HG02852 (cell line): ENCODE measurements at regions not wholly inside any gene's neighbourhood (a gene's known extent, or its start where the extent isn't known, plus 50 kb on each side); places are given as distances from the start of the nearest gene placed in this dataset.

ENCODE experiments used
- ATAC-seq: cut with Tn5 transposase; IDR thresholded peaks from one replicate; pipeline ENCODE4 v1.9.1; 2021; ENCODE audit warnings: mild to moderate bottlenecking, moderate library complexity; ENCODE audit not compliant: unreplicated experiment

DNA sequence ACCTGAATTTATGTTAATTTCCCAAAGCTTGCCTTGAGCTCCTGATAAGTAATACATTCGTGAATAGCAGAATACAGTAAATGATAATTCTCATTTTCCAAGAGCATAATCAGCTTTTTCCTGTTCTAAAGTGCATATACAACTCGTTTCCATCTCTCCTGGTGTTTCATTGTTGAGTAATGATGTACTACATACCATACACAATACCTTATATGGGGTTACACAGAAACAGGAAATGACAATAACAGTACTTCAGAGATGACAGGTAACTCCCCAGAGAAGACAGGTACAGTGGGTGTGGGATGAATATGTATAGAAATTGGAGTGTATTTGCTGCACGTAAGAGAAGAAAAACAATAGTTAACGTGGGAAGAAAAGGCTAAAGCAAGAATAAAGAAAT is 287.1 kb downstream of the TENT4A start:
- no peak for ATAC-seq

DNA sequence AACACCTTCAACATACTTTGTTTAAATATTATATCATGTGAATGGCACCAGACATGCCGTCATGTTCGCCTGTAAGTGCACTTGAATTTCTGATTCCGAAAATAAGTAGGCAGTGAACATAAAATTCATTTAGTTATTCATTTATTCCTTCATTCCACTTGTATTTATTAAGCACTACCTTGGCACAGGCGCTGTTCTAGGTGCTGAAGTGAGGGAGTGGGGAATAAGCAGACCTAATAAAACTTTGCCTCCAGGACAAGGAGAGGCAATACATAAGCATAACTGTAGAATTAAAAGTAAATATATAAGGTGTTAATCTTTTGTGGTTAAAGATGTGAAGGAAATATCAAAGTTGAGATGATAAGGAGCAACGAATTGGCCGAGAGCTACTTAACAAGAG is 297.4 kb downstream of the TENT4A start:
- ATAC-seq: no peak

DNA sequence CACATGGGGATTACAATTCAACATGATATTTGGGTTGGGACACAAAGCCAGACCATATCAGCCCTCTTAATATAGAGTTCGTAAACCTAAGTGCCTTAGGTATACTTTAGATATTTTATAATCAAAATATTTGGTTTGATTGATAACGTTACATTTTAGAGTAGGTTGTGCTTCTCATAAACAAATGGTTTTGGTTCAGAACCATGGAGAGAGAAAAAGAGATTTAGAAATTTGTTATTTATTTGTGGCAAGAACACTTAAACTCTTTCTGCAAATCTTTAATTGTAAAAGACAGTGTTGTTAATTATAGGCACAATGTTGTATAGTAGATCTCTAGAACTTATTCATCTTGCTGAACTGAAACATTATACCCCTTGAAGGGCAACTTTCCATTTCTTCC is 298.8 kb downstream of the TENT4A start:
- ATAC-seq: no peak

DNA sequence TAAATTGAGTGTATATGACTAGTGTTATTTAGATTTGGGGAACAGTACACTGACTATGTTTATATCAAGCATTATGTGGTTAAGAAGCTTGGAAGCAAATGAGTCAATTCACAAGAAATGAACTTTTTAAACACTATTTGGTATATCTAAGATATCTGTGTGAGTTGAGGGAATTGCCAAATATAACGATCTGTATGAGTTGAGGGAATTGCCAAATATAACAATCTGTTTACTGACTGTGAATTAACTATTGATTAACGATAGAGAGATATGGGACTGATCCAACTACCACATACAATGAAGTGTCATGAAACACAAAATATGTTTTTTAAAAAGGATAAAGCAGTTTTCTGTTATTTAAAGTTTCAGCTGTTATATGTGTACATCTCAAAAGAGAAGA is 301.4 kb downstream of the TENT4A start:
- no peak for ATAC-seq

DNA sequence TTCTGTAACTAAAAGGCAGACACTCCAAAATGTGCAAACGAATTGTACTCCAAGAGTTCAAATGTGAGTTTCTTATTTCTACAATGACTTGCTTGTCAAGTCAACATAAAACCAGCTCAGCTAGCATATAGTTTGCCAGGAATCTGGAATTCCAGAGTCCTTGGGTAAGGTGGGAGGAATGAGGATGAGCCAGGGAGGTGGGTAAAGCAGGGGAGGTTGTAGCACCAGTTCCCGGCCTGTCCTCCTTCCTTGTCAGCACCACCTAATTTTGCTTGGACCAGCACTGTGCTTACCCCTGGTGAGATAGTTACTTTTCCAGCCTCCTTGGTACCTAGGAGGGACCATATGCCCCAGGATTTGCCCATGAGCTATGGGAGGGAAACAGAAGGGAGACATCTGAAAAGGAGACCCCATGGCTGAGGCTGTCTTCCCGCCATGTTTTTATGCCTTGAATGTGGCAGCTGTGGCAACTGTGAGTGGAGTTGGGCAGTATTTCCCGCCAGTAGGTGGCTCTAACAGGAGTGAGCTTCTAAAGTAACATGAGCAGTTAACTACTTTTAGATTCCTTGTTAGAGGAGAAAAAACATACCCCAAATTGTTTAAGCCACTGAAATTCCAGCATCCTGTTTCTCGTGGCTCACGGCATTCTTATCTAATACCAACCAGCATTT is 302.5 kb downstream of the TENT4A start:
- no peak for ATAC-seq

DNA sequence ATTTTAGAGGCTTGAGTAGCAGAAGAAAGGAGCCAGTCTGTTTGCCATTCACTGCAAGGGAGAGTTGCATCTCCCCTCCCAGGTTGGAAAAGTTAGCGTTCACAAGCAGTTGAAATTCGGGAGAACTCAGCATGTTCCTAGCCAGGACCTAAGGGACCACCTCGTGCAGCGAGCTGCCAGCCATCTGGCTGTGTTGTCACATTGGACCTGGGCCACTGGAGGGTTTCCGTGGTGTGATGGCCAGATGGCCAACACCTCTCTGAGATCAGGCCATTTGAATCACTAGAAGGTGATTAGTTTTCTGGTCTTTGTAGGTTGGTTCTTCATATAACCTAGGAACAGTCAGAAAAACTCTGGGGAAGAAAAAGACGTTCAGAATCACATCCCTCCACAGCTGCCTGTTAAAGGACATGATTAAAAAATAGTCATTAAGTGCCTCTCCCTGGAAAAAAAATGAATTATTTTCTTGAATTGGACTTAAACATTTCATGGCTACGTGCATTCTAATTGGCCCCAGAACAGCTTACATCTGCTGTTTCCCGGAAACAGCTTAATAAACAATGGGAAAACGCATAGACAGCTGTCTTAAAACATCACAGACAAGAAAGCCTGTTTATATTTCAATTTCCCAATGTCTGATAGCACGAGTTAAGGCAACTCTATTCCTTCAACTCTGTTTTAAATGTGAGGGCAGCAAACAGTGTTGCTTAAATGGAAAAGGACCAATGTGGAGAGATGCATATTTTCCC is 303.9 kb downstream of the TENT4A start:
- no peak for ATAC-seq

DNA sequence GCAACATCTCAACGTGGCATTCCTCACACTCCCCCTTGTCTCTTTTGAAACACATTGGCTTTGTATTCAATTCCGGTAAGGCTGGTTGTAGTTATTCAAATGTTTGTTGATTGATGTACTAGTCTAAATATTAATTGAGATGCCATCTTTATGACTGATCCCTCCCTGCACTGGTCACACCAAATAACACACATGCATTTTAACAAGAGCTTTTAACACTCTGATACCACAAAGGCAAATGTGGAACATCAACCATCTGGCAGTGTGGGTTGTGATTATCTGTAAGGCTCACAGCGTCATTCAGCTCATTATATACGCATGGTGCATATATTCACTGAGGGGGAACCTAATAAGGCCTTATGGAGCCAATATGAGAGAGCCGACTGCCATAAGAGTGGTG is 305.0 kb downstream of the TENT4A start:
- no peak for ATAC-seq

DNA sequence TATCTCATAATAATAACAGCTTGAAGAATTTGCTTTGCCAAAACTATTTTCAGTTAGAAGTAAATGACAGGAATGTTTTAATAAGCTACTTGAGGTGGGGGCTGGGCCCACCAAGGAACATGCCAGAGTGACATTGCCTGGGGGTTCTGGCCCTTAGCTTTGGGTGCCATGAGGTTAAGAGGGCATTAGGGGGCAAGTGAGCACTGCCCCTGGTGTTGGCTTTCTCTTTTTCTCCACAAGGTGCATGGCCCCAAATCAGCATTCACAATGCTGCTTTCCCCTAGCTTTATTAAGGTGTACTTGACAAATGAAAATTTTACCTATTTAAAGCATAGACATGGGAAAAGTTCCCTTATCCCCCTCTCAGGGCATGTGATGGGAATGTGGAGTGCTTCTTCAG is 305.4 kb downstream of the TENT4A start:
- ATAC-seq: no peak

DNA sequence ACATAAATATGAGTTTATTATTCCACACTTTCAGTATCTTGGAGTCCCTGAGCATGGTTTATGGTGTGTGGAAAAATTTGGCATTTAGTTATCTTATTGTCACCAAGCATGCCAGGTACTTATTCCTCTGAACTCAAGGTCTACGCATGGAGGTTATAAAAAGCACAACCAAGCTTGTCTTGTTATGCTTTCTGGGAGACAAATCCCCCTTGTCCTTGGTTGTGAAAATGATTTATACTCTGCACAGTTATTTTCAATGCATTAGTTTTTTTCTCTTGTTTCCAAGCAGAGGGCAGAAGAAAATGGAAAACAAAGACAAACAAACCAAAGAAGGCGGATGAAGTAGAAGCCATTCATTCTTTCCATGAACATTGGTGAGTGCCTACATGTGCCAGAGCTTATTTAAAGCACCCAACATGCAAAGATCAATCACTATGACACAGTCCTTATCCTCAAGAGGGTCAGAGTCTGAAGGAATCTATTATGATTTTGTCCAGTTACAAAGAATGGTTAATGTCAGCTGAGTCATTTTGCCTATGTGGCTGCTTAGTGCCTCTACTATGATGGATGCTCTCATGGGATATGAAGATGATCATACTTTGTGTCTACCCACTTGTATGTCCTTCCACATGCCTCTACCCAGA is 323.1 kb downstream of the TENT4A start:
- ATAC-seq: no peak

DNA sequence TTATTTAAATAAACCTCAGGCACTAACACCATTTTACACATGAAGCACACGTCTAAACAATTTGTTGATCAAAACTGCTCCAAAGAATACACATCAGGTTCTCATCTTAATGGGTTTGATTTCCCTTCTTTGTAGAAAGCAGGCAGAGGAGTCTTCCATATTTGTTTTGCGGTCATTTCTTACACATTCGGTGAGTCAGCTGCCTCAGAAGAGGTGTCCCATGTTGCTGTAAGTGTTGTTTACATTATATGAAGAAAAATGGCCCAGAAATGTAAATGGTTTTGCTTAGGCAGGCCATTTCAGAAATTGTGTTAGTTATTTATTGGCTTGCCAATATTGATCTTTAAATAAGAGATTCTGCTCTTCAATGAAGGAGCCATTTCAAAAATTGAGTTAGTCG is 325.8 kb downstream of the TENT4A start:
- no peak for ATAC-seq

DNA sequence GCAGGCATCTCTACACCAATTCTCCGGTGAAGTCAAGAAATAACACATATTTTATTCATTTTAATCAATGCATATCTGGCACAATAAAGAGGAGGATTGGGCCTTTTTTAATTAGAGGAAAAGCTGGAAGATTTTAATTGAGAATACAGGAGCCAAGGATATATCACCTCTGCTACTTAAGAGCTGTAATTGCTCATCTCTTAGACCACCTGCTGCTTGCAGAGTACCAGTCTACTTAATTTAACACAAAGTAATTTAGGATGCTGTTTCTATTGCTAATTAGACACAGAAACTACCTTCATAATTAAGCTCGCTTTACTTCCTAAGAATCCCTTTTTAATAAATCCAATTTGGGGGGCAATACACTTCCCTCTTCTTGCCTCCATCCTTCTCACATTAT is 326.9 kb downstream of the TENT4A start:
- no peak for ATAC-seq

DNA sequence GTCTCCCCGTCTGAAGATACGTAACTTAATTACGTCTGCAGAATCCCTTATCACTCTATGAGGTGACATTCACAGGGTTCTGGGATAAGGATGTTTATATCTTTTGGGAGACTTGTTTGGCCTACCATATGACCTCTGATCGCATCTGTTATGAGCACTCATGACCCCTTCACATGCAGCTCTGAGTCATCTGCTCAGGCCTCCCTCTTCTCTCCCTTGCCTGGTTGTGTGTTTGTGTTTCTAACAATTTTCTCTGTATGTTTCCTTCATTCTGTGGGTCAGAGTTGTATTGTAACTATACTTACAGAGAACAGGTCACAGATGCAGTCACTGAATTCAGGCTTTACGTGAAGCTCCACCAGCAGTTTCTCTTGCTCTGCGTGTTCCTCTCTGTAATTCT is 330.6 kb downstream of the TENT4A start:
- no peak for ATAC-seq

DNA sequence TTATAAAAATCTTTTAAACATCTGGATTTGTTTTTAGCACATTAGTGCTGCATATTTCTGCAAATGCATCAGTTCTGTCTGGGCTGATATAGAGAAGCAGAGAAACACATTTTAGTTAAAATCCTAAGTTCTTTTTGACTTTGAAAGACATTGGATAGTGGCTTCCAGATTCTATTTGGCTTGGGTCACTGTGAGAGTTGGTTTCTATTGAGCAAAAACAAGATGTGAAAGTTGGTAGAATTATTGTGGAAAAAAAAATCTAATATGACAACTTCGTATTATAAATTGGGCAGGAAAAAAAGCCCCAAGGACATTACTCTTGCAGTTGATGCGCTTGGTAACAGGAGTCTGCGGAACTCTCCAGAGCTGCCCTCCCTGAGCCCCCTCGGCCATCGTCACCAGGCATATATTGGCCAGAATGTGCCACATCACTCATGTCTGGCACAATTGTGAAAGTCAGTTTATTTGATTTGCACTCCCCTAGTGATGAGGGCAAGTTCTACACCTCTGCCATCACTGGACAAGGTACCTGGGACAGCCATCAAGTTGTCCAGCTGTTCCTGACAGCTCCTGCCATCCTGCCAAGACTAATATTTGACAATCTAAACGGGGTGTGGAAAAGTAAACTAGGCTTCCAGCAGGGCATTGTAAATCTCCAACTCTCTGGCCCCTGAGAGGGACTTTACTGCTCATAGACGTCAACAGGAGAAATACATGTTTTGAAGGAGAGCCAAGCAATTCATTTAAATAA is 334.5 kb downstream of the TENT4A start:
- ATAC-seq: no peak

DNA sequence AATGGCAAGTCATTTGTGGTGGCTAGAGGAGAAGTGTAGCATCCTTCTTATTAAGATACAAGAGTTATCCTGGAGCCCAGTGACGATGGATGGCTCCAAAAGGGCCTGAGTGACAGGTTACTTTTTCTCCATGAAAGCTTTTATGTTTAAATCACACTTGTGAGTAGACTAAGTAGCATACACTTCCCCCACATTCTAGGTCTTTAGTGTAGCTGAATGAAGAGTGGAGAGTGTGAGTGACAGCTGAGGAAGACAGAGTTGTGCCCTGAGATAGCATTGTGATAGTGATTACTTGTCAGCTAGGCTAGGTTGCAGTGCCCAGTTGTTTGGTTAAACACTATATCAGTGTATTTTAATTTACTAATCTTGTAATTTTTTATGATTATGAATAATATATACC is 337.8 kb downstream of the TENT4A start:
- ATAC-seq: no peak

DNA sequence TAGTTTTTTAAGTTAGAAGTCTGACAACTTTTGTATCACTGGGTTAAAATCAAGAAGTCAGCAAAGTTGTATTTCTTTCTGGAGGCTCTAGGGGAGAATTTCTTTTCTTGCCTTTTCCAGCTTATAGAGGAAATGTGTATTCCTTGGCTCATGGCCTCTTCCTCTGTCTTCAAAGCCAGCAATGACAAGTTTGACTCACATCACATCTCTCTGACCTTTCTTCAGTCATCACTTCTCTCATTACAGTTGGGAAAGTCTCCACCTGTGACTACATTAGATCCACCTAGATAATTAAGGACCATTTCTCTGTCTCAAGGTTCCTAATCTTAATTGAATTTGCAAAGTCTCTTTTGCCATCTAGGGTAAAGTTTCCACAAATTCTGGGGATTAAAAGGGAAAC is 339.9 kb downstream of the TENT4A start:
- ATAC-seq: no peak

DNA sequence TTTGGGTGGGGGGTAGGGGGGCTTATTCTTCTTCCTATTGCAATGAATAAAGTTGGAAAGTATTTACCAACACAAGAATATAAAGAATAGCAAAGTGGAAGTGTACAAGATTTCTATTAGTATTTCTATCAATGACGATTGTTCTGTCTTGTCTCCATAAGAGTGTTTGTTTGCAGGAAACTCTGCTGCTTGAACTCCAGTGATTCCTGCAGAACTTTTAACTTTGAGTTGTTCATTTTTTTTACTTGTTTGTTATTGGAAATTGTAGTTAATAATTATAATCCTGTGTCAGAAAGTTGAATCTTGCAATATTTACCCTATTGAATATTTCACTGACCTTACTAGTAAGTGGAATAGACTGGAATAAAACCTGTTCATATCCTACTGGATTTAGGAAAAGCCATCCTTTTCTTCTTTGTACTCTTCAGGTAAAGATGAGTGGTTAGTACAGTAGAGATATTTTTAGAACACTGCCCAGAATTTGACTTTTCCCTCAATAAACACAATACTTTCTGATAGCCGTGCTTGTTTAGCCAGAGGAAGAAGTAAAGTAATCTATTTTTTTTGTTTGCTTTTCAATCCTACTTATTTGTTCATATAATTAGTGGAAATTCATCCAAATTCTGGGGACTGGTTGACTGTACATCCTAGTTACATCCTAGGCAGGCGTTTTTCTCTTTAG is 340.4 kb downstream of the TENT4A start:
- ATAC-seq: no peak

DNA sequence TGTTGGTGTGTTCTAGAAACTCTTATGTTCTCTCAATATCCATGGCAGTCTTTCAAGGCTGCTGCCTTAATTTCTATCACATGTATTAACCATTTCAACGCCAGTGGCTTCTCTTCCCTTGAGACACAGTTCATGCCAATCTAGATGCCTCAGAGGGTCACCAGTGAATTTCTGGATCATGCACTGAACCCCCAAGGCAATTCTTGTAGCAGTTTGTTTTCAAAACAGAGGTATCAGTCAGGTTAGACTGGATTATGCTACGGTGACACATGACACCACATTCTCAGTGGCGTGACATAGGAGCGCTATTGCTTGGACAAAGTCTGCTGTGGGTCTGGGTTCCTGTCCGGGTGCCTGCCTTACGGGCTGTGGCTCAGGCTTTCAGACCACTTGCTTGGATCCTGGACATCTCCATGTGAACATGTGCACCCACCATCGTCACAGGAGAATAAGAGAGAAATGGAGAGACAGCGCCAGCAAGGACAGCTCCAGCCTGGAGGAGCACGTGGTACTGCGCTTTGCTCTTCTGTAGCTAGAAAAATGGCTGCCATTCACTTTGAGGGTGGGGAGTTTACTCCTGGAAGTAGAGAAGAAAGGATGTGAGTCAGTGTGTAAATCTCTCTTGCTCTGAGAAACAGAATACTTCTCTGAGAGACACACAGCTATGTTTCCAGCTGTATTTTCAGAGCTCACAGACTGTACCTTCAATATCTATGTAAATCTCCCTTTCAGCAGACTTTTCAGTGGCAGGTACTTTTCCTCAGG is 329.3 kb upstream of the ADCY2 start:
- no peak for ATAC-seq

DNA sequence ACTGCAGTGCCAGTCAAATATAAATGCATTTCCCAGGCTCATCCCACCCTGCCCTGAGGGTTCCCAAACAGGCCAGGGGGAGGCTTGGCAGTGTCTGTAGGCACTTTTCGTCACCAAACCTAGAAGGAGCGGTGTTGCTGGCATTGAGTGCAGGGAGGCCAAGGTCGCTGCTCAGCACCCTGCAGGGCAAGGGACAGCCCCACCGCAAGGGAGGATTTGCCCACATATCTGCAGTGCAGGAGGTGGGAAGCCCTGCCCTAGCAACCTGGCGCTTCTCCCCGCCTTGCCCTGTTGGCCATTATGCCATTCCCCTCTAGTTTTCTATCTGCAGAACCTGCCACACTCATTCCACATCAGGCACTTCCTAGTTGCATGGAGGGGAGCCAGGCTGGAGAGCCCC is 327.8 kb upstream of the ADCY2 start:
- no peak for ATAC-seq

DNA sequence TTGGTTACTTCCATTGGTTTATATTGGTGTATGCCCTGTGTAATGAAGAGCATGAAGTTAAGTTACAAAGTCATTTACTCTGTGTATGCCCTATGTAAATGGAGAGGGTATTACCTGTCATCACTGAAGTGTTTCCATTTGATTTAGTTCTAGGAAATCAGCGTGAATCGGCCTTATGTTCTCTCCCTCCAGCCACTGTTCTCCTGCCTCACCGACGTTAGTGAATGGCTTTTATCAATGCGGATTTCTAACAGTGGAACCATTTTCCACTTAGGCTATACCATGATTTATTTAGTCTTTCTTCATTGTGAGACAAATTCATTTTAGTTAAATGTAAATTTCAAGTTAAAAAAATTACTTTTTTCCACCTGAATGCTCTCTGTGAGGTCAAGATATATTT is 327.0 kb upstream of the ADCY2 start:
- ATAC-seq: no peak

DNA sequence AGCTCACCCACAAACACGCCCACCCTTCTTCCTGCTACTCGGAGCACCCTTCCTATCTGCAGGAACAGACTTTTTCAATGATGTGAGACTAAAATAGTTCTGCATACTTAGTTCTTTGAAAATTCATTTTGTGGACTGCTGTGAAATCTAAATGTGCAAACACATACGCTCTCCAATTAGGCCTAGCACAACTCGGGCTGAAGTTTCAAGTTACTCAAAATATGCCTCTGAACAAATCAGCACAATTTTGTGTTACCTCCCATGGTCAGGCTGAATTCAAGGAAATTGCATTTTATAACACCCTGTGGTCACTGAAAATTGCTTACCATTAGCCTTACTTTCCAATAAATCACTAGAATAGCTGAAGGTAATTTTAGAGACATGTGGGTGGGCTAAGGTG is 323.8 kb upstream of the ADCY2 start:
- ATAC-seq: no peak
